HG03159 (cell line): ENCODE measurements at regions not wholly inside any gene's neighbourhood (a gene's known extent, or its start where the extent isn't known, plus 50 kb on each side); places are given as distances from the start of the nearest gene placed in this dataset.
"Not testable (repeated sequence)": the region's sequence is repeated elsewhere in the genome, so short reads cannot be mapped to it uniquely, and the experiment has no call there.

ENCODE experiments used
- ATAC-seq: cut with Tn5 transposase; IDR thresholded peaks from one replicate; pipeline ENCODE4 v1.9.1; 2021; ENCODE audit warnings: mild to moderate bottlenecking, moderate library complexity; ENCODE audit not compliant: unreplicated experiment

DNA sequence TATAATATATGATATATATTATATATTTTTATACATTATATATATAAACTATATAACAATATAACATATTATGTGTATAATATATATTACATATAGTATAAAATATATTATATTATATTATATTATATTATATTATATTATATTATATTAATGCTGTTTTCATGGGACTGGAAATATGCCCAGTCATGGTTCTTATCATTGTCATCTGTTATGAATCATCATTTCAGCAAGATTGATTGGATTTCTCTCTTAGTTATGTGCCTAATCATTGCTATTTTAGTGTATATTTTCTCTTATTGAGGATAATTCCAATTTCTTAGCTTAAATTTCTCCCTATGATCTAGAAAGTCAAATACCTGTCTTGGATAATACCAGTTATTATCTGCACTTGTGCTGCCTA, 617.8 kb downstream of the TRIB2 start:
- ATAC-seq: no peak

DNA sequence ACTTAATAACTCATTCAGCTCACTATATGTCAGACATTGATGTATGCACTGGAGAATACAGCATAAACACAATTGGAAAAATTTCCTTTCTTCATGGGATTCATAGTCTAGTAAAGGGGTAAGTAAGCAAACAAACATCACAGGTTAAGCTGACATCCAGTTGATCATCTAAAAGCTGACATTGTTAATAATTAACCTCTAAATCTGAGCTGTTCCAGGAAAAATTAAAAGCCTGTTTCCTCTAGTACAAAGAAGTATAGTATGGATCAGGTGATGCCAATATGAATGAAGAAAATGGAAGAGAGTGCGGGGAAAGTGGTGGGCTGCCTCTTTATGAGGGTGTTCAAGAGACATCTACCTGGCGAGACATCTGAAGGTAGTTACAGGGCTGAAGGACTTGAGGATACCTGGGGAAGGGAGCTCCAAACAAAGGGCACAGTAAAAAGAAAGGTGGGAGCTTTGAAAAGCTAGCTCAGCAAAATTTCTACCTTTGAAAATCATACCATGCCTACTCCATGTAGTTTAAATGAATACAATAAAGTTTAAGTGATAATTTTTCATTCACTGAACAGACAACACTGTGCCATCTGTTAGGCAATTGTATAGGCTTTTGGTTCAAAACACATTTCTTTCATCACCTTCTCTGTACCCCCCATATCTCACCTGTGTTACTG, 619.3 kb downstream of the TRIB2 start:
- ATAC-seq: no peak

DNA sequence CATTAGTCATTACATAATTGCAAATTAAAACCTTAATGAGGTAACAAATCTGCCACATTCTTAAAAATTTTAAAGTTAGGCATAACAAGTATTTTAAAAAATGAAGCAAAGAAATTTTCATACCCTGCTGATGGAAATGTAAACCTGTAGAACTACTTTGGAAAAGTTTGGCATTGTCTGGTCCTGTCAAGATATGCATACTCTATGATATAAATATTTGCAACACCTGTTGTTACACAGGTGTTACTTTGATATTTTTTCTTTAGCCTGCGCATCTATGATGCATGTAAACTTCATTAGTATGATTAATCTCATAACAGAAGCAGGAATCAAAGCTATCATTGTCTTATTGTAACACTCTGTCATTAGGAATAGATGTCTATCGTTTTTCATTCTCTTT, 634.3 kb downstream of the TRIB2 start:
- ATAC-seq: no peak

DNA sequence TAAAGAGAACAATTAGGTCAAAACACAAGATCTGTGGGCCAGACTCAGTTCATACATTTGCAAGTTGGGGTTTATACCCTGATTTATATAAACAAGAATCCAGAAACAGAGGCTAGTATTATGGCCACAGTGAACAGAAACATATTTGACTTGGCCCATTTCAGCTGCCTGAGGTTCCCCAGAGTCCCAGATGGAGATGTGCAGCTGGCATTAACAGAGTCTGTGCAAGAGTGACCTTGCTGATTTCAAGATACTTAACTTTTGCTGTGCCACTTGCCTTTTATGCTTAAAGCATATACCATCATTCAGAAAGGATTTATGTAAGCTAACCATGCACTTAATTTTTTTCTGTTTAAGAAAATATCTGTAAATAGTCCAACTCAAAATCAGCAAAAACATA, 636.3 kb downstream of the TRIB2 start:
- ATAC-seq: no peak

DNA sequence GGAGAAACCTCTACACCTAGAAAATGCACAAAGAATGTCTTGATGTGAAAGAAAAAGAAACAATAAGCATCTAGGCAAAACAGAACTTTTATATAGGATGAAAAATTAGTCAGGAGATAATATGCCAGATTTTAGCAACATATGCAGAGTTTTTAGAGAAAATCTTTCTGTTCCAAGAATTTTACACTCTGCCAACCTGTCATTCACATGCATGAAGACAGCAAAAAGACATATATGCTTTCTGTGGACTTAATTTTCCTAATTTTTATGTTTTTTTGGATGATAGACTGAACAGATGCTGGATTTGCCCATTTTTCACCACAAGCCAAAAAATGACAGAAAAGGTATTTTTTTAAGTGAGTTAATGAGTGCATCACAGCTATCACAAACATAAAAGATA, 637.3 kb downstream of the TRIB2 start:
- ATAC-seq: no peak

DNA sequence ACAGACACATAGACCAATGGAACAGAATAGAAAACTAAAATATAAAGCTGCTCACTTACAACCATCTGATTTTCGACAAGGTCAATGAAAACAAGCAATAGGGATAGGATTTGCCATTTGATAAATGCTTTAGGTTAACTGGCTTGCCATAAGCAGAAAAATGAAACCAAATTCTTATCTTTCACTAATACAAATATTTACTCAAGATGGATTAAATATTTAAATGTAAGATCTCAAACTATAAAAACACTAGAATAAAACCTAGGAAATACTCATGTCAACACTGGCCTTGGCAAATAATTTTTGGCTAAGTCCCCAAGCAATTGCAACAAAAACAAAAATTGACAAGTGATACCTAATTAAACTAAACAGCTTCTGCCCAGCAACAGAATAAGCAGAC, 665.2 kb downstream of the TRIB2 start:
- not testable (repeated sequence) for ATAC-seq

DNA sequence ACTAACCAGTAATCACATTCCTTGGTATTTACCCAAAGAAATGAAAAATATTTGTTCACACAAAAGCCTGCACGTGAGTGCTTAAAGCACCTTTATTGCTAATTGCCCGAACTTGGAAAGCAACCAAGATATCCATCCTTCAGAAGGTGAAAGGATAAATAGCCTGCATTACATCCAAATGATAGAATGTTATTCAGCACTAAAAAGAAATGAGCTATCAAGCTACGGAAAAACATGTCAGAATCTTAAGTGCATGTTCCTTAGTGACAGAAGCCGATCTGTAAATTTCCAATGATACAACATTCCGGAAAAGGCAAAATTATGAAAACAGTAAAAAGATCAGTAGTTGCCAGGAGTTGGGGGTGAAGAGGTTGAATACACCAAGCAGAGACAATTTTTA, 672.4 kb downstream of the TRIB2 start:
- not testable (repeated sequence) for ATAC-seq

DNA sequence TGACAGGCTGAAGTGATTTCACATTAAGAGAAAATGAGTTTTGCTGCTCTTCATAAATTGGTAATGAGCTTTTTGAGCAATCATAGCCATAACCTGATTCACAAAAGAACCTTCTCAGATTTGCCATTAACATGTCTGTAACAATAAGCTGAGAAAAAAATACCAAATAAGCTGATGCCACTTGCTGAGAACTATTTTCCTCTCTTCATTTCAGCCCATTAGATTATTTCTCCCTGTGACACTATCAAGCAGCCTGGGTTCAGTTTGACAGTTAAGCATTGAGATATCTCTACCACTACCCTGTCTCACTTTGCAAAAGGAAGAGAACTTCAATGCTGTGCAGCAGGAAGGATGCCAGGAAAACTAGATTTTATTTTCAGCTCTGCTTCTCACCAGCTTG, 673.9 kb downstream of the TRIB2 start:
- ATAC-seq: no peak

DNA sequence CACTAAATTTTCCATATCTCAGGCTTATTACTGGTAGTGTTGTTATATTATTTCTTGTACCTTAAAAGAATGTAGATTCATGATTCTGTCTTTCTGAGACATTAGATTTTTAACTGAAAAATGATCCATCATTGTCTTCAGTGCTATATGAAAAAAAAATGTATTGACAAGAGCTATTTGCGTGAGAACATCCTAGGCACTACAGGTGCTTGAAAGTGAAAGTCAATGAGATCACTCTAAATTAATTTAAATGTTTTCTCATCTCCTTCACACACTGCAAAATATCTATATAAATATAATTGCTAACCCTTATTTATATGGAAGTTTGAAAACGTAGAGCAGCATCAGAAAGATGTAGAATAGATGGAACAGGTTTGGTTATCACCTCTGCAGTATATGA, 684.6 kb downstream of the TRIB2 start:
- ATAC-seq: no peak

DNA sequence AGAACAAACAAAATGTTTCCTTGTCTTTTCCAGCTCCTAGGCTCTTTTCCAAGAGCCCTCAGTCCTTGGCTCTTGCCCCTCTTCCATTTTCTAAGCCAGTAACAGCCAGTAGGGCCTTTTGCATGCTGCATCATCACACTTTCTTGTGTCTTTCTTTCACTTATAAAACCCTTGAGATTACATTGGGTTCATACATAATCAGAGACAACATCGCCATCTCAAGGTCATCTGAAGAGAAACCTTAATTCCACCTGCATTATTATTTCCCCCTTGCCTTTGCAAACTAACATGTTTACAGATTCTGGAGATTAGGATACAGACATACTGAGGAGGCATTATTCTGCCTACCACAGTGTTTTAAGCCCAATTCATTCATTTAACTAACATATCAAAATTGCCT, 697.3 kb downstream of the TRIB2 start:
- no peak for ATAC-seq

DNA sequence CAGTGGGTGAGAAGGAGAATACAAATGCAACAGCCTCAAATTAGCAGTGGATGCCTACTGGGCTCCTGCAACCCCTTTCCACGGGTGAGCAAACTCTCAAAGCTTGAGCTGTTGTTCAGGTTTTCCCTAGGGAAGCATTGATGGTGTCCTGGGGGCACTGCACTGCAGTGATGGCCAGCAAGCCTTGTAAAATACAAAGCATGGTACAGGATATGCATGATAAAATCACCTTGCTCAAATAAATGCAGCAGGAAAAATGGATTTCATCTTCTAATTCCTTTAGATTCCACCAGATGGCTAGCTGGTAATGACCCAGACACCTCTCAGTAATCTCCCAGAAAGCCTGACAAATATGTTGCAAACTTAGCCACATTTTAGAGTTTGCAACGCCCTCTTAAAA, 698.2 kb downstream of the TRIB2 start:
- ATAC-seq: no peak

DNA sequence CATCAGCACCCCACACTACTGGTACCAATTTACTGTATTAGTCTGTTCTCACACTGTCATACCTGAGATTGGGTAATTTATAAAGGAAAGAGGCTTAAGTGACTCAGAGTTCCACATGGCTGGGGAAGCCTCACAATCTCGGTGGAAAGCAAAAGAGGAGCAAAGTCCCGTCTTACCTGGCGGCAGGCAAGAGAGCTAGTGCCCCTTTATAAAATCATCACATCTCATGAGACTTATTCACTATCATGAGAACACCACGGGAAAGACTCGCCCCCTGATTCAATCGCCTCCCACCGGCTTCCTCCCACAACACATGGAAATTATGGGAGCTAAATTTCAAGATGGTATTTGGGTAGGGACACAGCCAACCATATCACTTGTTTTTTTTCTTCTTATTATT, 717.2 kb downstream of the TRIB2 start:
- no peak for ATAC-seq

DNA sequence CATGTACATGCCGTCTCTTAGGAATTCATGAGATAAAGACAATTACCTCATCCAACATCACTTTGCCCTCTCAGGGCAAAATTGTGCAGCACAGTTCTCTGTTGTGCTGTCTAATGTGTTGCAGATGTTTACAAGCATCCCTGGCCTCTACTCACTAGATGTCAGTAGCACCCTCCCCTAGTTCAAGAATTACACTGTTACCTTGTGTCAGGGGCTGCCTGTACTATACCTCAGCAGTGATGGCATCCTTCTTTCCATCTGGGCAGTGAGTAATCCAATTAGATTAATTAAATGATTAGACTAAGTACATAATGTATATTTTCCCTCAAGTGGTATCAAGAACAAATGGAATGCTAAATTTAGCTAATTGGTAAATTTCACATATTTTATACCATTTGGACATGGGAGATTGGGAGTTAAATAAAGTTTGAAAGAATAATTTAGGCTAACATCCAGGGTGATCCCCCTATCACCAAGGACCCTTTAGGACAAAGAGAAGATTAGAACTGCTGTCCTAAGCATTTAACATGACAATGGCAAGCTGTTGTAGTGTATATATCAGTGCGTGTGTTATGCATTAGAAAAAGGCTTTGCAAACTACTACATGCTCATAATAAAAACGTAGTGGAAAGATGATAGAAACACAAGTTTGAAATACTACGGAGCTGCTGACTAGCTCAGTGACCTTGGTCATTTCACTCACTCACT, 727.0 kb downstream of the TRIB2 start:
- ATAC-seq: peak; percentile 45

DNA sequence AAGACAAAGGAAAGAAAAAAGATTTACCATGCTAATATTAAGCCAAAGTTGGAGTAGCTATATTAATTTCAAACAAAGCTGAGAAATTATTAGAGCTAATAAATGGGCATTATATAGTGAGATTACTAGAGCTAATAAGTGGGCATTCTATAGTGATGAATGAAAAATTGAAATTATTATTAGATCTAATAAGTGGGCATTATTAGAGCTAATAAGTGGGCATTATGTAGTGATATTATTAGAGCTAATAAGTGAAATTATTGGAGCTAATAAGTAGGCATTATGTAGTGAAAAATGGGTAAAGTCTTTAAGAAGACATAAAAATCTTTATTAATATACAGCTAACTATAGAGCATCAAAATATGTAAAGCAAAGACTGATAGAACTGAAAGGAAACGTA, 745.7 kb downstream of the TRIB2 start:
- ATAC-seq: no peak

DNA sequence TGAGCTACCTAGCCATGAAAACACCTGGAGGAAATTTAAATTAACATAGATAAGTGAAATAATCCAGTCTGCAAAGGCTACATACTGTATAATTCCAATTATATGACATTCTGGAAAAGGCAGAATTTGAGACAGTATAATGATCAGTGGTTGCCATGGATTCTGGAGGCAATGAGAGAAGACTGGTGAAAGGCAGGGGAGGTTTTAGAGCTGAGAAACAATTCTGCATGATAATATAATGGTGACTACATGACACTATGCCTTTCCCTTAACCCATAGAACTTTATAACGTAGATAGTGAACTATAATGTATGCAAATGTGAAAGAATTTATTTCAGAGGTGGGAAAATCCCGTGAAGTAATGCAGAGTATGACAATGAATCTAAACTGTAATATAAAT, 749.3 kb downstream of the TRIB2 start:
- ATAC-seq: no peak

DNA sequence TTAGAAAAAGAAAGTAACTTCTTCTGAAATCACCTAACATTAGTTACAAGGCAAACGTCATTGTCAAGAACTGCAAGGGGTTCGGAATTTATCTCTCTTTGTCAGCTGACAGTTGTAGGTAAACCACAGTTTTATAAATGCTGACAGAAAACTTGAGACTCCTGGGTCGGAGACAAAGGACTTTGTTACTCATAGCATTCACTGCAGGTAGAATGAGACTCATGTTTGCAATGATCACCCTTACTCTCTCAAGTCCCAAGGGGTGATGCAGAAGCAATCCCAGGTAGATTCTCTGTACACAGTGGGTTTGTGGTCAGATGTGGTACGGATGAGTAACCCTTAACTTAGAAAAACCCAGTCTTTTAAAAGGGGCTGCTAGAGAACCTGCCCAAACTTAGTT, 757.8 kb downstream of the TRIB2 start:
- ATAC-seq: peak; percentile 48

DNA sequence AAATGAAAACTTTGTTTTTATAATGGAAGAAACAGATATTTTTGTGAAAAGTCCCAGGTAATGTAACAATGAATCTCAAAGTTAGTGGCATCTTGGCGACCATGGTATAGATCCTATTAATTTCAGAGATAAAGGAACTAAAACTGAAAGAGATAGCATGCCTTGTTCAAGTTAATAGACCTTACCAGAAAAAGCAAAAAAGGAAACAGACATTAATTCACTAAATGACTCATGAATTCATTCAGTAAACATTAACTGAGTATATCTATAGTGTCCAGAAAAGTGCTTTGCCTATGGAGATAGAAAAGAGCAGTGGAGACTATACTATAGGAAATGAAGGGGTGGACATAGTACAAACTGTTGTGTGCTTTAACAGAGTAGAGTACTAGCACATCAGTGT, 763.3 kb downstream of the TRIB2 start:
- ATAC-seq: peak; percentile 90

DNA sequence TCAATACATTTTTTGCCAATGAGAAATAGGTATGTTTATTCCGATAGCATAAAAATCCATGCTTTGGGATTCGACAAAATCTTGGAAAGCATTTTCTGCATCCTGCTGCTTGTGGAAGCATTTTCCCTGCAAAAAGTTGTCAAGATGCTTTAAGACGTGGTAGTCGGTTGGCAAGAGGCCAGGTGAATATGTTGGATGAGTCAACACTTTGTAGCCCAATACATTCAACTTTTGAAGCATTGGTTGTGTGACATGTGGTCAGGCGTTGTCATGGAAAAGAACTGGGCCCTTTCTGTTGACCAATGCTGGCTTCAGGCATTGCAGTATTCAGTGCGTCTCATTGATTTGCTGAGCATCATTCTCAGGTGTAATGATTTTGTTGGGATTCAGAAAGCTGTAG, 764.5 kb downstream of the TRIB2 start:
- no peak for ATAC-seq

DNA sequence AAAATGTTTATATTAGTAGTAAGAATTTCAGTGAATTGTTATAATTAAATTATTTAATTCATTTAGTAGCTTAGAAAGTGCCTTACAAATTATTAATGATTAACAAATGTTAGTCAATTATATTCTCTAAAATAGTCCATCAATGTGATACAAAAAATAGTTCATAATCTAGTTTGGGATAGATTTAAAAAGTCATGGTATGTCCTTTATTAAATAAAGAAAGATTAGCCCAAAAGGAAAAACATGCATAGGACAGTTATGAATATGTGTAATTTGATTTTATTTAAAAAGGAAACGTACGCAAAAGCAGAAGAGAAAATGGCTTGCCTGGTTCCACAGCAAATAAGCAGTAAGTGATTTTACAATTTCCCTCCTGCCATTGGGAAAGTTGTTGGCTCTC, 768.5 kb downstream of the TRIB2 start:
- no peak for ATAC-seq

DNA sequence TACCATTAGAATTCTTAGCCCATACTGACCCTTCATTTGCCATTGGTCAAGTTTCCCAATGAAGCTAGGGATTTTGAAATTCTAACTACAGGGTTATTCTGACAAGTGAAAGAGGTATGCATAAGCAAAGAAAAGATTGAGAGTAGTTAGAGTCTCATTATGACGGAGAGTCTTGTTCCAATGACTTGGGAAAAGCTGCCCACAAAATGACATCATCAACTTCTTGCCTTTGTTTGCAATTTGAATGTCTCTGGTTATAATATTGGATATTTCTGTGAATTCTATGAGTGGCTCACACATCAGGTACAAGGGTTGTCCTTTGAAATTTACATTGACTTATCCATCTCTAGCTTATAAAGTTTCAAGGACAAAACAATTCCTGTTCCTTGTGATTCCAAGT, 772.2 kb downstream of the TRIB2 start:
- ATAC-seq: no peak

DNA sequence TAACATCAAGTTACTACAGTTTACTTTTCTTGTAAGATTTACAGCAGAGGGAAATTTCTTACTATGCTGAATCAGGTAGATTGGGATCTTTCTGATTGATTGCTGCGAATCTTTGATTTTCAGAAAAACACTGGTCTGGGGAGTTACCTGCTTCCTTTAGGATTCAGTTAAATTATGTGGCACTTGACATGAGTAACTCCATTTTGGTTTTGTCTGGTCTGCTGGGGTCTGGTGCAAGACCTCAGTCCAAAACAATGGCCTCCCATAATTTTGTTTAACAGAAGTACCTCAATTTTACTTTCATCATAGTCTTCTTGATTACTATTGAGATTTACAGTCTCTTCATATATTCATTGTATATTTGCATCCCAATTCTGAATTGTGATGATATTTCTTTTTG, 775.5 kb downstream of the TRIB2 start:
- no peak for ATAC-seq

DNA sequence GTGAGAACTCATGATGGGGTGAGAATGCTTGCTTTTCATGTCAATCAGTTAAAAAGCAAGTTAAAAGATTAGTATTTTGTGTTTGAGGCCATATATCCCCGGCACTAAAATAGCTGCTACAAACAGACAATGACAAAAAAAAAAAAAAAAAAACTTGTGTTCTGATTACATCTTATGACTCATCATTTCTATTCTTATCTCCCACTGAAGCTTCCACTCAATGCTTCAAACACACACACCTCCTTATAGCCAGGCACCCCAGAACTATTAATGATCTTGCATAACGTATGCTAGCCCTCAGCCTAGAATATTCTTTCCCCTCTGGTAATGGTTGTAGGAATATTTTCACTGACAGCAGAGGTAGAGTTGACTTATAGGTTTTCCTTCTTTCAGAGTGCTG, 778.3 kb downstream of the TRIB2 start:
- no peak for ATAC-seq

DNA sequence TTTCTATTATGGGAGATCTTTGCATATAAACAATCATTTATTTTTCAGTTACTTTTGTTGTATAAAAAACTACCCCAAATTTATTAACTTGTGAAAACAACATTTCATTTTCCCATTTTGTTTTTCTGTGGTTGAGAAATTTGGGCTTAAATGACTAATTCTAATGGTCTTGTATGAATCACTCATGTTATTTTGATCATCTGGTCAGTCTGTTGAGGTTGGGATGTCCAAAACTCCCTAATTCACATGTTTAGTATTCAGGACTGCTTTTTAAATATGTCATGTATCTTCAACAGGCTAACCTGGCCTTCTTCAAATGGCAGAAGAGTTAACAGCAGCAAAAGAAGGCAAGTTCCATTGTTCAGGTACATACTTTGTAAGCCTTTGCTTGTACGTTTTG, 788.1 kb downstream of the TRIB2 start:
- peak; percentile 67 for ATAC-seq
